Progenitor cell of endocrine pancreas (in vitro differentiated cells): ENCODE measurements at regions not wholly inside any gene's neighbourhood (a gene's known extent, or its start where the extent isn't known, plus 50 kb on each side); places are given as distances from the start of the nearest gene placed in this dataset.

Experiments
- DNase-seq: peaks from one replicate; pipeline ENCODE4 v3.0.0; 2021; ENCODE audit warnings: low spot score; ENCODE audit not compliant: unreplicated experiment
- H3K27ac Mint-ChIP-seq: 2 replicates; pipeline ENCODE4 v1.8.0; 2021; ENCODE audit warnings: mild to moderate bottlenecking, moderate library complexity, mixed read lengths
- H3K27me3 Mint-ChIP-seq: 2 replicates; pipeline ENCODE4 v1.8.0; 2021; ENCODE audit warnings: mixed read lengths
- H3K36me3 Mint-ChIP-seq: 2 replicates; pipeline ENCODE4 v1.8.0; 2022; ENCODE audit warnings: mixed read lengths; ENCODE audit not compliant: insufficient read depth
- H3K4me1 Mint-ChIP-seq: 2 replicates; pipeline ENCODE4 v1.8.0; 2021; ENCODE audit warnings: low read depth, mixed read lengths
- H3K4me3 Mint-ChIP-seq: 2 replicates; pipeline ENCODE4 v1.8.0; 2021; ENCODE audit warnings: low read depth, mild to moderate bottlenecking, moderate library complexity, mixed read lengths
- H3K9me3 Mint-ChIP-seq: 2 replicates; pipeline ENCODE4 v1.8.0; 2021; ENCODE audit warnings: low read depth, mixed read lengths
- CTCF ChIP-seq: fragments of 200-600 bp; sonication (generic); IDR thresholded peaks from one replicate; pipeline ENCODE4 v1.5.0; 2021; ENCODE audit warnings: antibody characterized with exemption, mild to moderate bottlenecking; ENCODE audit not compliant: unreplicated experiment

- no peak for DNase-seq
- no peak for TF ChIP-seq CTCF
- Mint-ChIP-seq H3K4me1 (peaks cover 57% of the 10 kb centered on the region), H3K27me3 (peaks cover 7% of the 10 kb centered on the region), H3K36me3 (peaks cover 7% of the 10 kb centered on the region), H3K4me3 (no peak overlapping the region), H3K27ac (no peak overlapping the region), H3K9me3 (no peaks in the 10 kb centered on the region)
Observed at GRCh38 chr15:62760538-62760937, 282.0 kb upstream of the TPM1 start.

- DNase-seq = no peak
- Mint-ChIP-seq H3K9me3 (no peaks in the 10 kb centered on the region), H3K27me3 (peaks cover 7% of the 10 kb centered on the region), H3K27ac (no peak overlapping the region), H3K4me1 (peaks cover 22% of the 10 kb centered on the region), H3K36me3 (peaks cover 12% of the 10 kb centered on the region), H3K4me3 (no peak overlapping the region)
- TF ChIP-seq CTCF = no peak
Observed at GRCh38 chr15:62765916-62766315, 276.6 kb upstream of the TPM1 start.

- peaks cover 7% of the 10 kb centered on the region for H3K27me3 Mint-ChIP-seq
- H3K9me3 Mint-ChIP-seq = no peaks in the 10 kb centered on the region
- H3K27ac Mint-ChIP-seq = no peak overlapping the region
- H3K4me1 Mint-ChIP-seq = peaks cover 16% of the 10 kb centered on the region
- no peak for TF ChIP-seq CTCF
- no peak overlapping the region for H3K4me3 Mint-ChIP-seq
- H3K36me3 Mint-ChIP-seq = peaks cover 13% of the 10 kb centered on the region
- DNase-seq = no peak
Observed at GRCh38 chr15:62766599-62766998, 275.9 kb upstream of the TPM1 start.

- Mint-ChIP-seq H3K27me3 (peaks cover 4% of the 10 kb centered on the region), H3K36me3 (peaks cover 13% of the 10 kb centered on the region), H3K4me3 (no peak overlapping the region), H3K27ac (no peak overlapping the region), H3K9me3 (no peaks in the 10 kb centered on the region), H3K4me1 (peaks cover 12% of the 10 kb centered on the region)
- no peak for DNase-seq
- no peak for TF ChIP-seq CTCF
Observed at GRCh38 chr15:62769604-62770003, 272.9 kb upstream of the TPM1 start.

GRCh38 chr15:62770111-62770660 lies 272.4 kb upstream of the TPM1 start:
- Mint-ChIP-seq H3K9me3 (no peaks in the 10 kb centered on the region), H3K4me1 (peaks cover 12% of the 10 kb centered on the region), H3K4me3 (no peak overlapping the region), H3K36me3 (peaks cover 14% of the 10 kb centered on the region), H3K27me3 (peaks cover 1% of the 10 kb centered on the region), H3K27ac (no peak overlapping the region)
- no peak for TF ChIP-seq CTCF
- DNase-seq = no peak
